Stomach (tissue), 4 donors: ENCODE measurements at regions not wholly inside any gene's neighbourhood (a gene's known extent, or its start where the extent isn't known, plus 50 kb on each side); places are given as distances from the start of the nearest gene placed in this dataset.

Source experiments
- CTCF ChIP-seq, 7 experiments: fragments of 450-650 bp in 4 of 7; fragments of 200-600 bp in 3 of 7; sonication (generic) in 3 of 7; IDR thresholded peaks; one replicate each; pipeline ENCODE4 v1.5.1; 2016 to 2019; ENCODE audit warnings: antibody characterized with exemption in 7 of 7, control low read depth in 2 of 7, mild to moderate bottlenecking in 1 of 7
- EP300 ChIP-seq: sonication (generic); formaldehyde crosslinking; IDR thresholded peaks from one replicate; pipeline ENCODE4 v1.6.1; 2017; ENCODE audit warnings: antibody characterized with exemption
- POLR2A ChIP-seq, 4 donors: fragments of 450-650 bp; IDR thresholded peaks; one replicate each; pipeline ENCODE4 v1.6.1; 2016; ENCODE audit warnings: antibody characterized with exemption in 4 of 4, control low read depth in 2 of 4, mild to moderate bottlenecking in 1 of 4, moderate library complexity in 1 of 4
- POLR2AphosphoS5 ChIP-seq, 3 donors: sonication (generic); formaldehyde crosslinking; IDR thresholded peaks; one replicate each; pipeline ENCODE4 v1.6.1; 2016; ENCODE audit warnings: antibody characterized with exemption in 3 of 3

GRCh38 chr4:97279391-97279790, 863.9 kb downstream of the STPG2 start:
- TF ChIP-seq POLR2A (IDR thresholded peaks at IDR 0.05) (no peak), CTCF (IDR thresholded peaks at IDR 0.05) (no peak), POLR2AphosphoS5 (IDR thresholded peaks at IDR 0.05) (no peak), EP300 (no peak)
